BLaER1 treated with 17β-estradiol and CSF1 and Interleukin-3, amounts not matched to agents 10 nM and 100 nM (cell line): ENCODE measurements at regions not wholly inside any gene's neighbourhood (a gene's known extent, or its start where the extent isn't known, plus 50 kb on each side); places are given as distances from the start of the nearest gene placed in this dataset.

Experiments used
- H3K27ac ChIP-seq, 11 experiments: shearing (Covaris generic); formaldehyde crosslinking; 2 replicates each; pipeline ENCODE4 v1.8.1; 2022
- H3K27me3 ChIP-seq, 11 experiments: shearing (Covaris generic); formaldehyde crosslinking; 2 replicates each; pipeline ENCODE4 v1.8.1; 2022
- H3K36me3 ChIP-seq, 11 experiments: shearing (Covaris generic); formaldehyde crosslinking; 2 replicates each; pipeline ENCODE4 v1.8.1; 2022
- H3K4me1 ChIP-seq, 10 experiments: shearing (Covaris generic); formaldehyde crosslinking; 2 replicates each; pipeline ENCODE4 v1.8.1; 2022
- H3K4me2 ChIP-seq, 11 experiments: shearing (Covaris generic); formaldehyde crosslinking; 2 replicates each; pipeline ENCODE4 v1.8.1; 2022
- H3K4me3 ChIP-seq, 10 experiments: shearing (Covaris generic); formaldehyde crosslinking; 2 replicates each; pipeline ENCODE4 v1.8.1; 2022
- H3K9ac ChIP-seq, 11 experiments: shearing (Covaris generic); formaldehyde crosslinking; 2 replicates each; pipeline ENCODE4 v1.8.1; 2022
- H3K9me3 ChIP-seq, 11 experiments: shearing (Covaris generic); formaldehyde crosslinking; replicated peaks in 1 of 11; 2 replicates each; pipeline ENCODE4 v1.8.1; 2022
- H4K20me1 ChIP-seq, 11 experiments: shearing (Covaris generic); formaldehyde crosslinking; 2 replicates each; pipeline ENCODE4 v1.8.1; 2022
- Cebpa-rat ChIP-seq, 11 experiments: shearing (Covaris generic); IDR thresholded peaks; 2 replicates each; pipeline ENCODE4 v1.8.1; 2022

DNA sequence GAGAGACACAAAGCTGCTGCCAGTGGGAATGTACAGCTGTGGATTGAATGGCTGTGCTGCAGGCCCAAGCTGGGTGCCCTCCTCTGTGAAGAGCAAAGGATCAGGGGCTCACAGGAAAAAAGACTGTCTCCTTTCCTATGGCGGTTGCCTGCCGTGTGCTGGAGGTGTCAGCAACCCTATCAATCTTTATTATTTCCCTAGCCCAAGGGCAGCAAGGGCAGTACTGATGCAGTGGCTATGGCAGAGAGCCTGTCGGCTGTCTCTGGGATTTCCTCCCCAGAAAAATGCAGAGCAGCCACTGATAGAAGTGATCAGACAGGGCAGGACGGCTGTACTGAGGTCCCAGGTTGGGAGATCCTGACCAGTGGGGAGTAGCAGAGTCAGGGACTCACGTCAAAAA, 117.3 kb upstream of the CDH12 start:
- H3K9ac ChIP-seq = no peak overlapping the region
- peaks cover 17 to 33% (median 27%) of the 10 kb centered on the region in 10 experiments for H3K4me1 ChIP-seq
- no peaks in the 10 kb centered on the region for H4K20me1 ChIP-seq
- peak overlapping the region in 4 of 11 experiments; percentile 16 to 46 (median 23); a peak in 3 of 22 replicates for H3K4me2 ChIP-seq
- no peaks in the 10 kb centered on the region for H3K27me3 ChIP-seq
- no peak for TF ChIP-seq Cebpa-rat (IDR thresholded peaks at IDR 0.05)
- H3K9me3 ChIP-seq = peaks cover 30 to 44% (median 36%) of the 10 kb centered on the region in 11 experiments
- peak overlapping the region in 5 of 11 experiments; percentile 4 to 37 (median 10); a peak in 6 of 22 replicates for H3K27ac ChIP-seq
- 0 out of 22 replicates have a peak, but pooled peaks cover 0 to 4% (median 0%) of the 10 kb centered on the region in 11 experiments for H3K36me3 ChIP-seq
- H3K4me3 ChIP-seq = no peak overlapping the region

DNA sequence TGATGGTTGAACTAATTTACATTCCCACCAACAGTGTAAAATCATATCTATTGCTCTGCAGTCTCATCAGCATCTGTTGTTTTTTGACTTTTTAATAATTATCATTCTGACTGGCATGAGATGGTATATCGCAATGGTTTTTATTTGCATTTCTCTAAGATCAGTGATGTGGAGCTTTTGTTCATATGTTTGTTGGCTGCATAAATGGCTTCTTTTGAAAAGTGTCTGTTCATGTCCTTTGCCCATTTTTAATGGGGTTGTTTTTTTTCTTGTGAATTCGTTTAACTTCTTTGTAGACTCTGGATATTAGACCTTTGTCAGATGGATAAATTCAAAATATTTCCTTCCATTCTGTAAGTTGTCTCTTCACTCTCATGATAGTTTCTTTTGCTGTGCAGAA, 115.2 kb upstream of the CDH12 start:
- H3K9me3 ChIP-seq = peaks cover 42 to 58% (median 53%) of the 10 kb centered on the region in 11 experiments
- no peaks in the 10 kb centered on the region for H4K20me1 ChIP-seq
- H3K4me2 ChIP-seq = no peak overlapping the region
- no peaks in the 10 kb centered on the region for H3K27me3 ChIP-seq
- H3K4me1 ChIP-seq = peaks cover 27 to 44% (median 33%) of the 10 kb centered on the region in 10 experiments
- H3K27ac ChIP-seq = no peak overlapping the region
- H3K9ac ChIP-seq = no peak overlapping the region
- H3K4me3 ChIP-seq = no peak overlapping the region
- H3K36me3 ChIP-seq = 0 out of 22 replicates have a peak, but pooled peaks cover 0 to 4% (median 0%) of the 10 kb centered on the region in 11 experiments
- no peak for TF ChIP-seq Cebpa-rat (IDR thresholded peaks at IDR 0.05)

DNA sequence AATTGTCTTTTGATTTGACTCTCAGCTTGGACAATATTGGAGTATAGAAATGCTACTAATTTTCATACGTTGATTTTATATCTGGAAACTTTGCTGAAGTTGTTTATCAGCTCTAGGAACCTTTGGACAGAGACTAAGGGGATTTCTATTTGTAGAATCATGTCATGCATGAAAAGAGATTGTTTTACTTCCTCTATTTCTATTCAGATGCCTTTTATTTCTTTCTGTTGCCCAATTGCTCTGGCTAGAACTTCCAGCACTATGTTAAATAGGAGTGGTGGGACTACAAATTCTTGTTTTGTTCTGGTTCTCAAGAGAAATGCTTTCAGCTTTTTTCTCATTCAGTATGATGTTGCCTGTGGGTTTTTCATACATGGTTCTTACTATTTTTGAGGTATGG, 112.8 kb upstream of the CDH12 start:
- H3K4me2 ChIP-seq = peak overlapping the region; percentile 17 to 72 (median 43); a peak in 21 of 22 replicates
- H4K20me1 ChIP-seq = no peaks in the 10 kb centered on the region
- peak overlapping the region in 7 of 11 experiments; percentile 18 to 65 (median 47); a peak in 13 of 22 replicates for H3K9ac ChIP-seq
- no peak overlapping the region; a peak in 1 of 20 replicates for H3K4me3 ChIP-seq
- H3K36me3 ChIP-seq = 0 out of 22 replicates have a peak, but pooled peaks cover 0 to 4% (median 0%) of the 10 kb centered on the region in 11 experiments
- peaks cover 27 to 44% (median 33%) of the 10 kb centered on the region in 10 experiments for H3K4me1 ChIP-seq
- TF ChIP-seq Cebpa-rat (IDR thresholded peaks at IDR 0.05) = peak in 4 of 11 experiments; percentile 51 to 91 (median 78); a peak in 7 of 22 replicates
- H3K27me3 ChIP-seq = no peaks in the 10 kb centered on the region
- peaks cover 42 to 58% (median 50%) of the 10 kb centered on the region in 11 experiments for H3K9me3 ChIP-seq
- H3K27ac ChIP-seq = peak overlapping the region in 10 of 11 experiments; percentile 25 to 89 (median 80); a peak in 19 of 22 replicates

DNA sequence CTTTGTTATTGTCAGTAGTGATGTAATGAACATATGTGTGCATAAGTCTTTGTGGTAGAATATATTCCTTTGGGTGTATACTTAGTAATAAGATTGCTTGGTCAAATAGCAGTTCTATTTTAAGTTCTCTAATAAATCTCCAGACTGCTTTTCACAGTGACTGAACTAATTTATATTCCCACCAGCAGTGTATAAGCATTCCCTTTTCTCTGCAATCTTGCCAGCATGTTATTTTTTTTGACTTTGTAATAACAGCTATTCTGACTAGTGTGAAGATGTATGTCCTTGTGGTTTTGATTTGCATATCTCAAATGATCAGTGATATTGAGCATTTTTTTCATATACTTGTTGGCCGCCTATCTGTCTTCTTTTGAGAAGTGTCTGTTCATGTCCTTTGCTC, 111.5 kb upstream of the CDH12 start:
- Histone ChIP-seq H3K4me3 (no peak overlapping the region), H3K9ac (no peak overlapping the region), H3K4me1 (peaks cover 21 to 33% (median 27%) of the 10 kb centered on the region in 10 experiments; a peak in 19 of 20 replicates), H3K36me3 (0 out of 22 replicates have a peak, but pooled peaks cover 0 to 4% (median 0%) of the 10 kb centered on the region in 11 experiments), H4K20me1 (no peaks in the 10 kb centered on the region), H3K9me3 (peaks cover 36 to 52% (median 46%) of the 10 kb centered on the region in 11 experiments), H3K27me3 (no peaks in the 10 kb centered on the region), H3K27ac (peak overlapping the region in 7 of 11 experiments; percentile 75 to 89 (median 82); a peak in 12 of 22 replicates), H3K4me2 (peak overlapping the region in 6 of 11 experiments; percentile 17 to 72 (median 52); a peak in 6 of 22 replicates)
- no peak for TF ChIP-seq Cebpa-rat (IDR thresholded peaks at IDR 0.05)

DNA sequence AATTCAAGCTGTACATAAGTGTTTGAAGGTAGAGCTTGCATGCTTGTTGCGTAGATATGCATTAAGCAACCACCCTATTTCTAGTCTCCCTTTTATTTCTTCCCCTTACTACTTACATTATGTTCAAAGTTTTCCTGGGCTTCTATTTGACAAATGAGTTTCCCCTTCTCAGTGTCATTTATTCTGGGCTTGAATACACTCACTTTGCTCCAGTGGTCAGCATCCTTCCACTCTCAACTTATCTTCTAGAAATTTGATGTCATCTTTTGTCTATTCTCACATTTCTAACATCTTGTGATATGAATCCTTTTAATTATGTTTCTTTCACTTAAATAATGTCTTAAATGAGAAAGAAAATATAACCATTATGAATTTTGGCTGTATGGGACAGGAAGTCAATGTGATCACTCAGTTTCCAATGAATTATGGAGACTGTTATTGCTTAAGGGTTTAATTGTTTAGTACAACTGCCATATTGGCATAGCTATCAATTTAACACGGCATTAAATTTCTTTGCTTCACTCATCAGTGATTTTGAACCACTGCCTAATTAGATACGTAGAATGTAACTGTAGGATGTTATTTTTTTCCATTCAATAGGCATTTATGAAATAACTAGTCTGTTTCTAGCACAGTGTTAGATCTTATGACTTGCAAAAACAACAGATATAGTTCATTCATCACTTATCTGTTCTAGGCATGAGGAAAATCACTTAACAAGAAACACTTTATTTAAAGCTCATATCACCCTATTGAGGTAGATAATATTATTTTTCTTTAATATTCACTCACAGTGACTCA, 105.5 kb upstream of the CDH12 start:
- Histone ChIP-seq H3K36me3 (no peaks in the 10 kb centered on the region), H3K4me1 (no peaks in the 10 kb centered on the region), H3K27ac (no peak overlapping the region), H3K27me3 (no peaks in the 10 kb centered on the region), H3K9me3 (peaks cover 0 to 1% (median 0%) of the 10 kb centered on the region in 11 experiments; a peak in 4 of 22 replicates), H4K20me1 (no peaks in the 10 kb centered on the region), H3K9ac (no peak overlapping the region), H3K4me2 (no peak overlapping the region), H3K4me3 (no peak overlapping the region)
- no peak for TF ChIP-seq Cebpa-rat (IDR thresholded peaks at IDR 0.05)

DNA sequence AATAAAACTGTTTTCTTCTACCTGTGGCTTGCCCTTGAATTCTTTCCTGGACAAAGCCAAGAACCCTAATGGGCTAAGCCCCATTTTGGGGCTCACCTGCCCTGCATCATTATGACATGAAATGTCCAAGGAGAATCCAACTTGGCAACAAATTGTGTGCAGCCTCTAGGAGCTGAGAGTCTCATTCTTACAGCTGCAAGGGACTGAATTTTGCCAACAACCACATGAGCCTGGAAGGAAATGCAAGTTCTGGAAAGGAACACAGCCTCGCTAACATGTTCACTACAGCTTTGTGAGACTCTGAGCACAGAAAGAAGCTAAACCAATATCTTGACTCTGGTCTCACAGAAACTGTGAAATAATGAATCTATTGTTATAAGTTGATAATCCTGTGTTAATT, 94.8 kb upstream of the CDH12 start:
- Histone ChIP-seq H4K20me1 (no peaks in the 10 kb centered on the region), H3K36me3 (no peaks in the 10 kb centered on the region), H3K9me3 (0 out of 22 replicates have a peak, but pooled peaks cover 0 to 5% (median 0%) of the 10 kb centered on the region in 11 experiments), H3K4me2 (no peak overlapping the region), H3K4me1 (no peaks in the 10 kb centered on the region), H3K27me3 (no peaks in the 10 kb centered on the region), H3K27ac (no peak overlapping the region), H3K4me3 (no peak overlapping the region), H3K9ac (no peak overlapping the region)
- no peak for TF ChIP-seq Cebpa-rat (IDR thresholded peaks at IDR 0.05)

DNA sequence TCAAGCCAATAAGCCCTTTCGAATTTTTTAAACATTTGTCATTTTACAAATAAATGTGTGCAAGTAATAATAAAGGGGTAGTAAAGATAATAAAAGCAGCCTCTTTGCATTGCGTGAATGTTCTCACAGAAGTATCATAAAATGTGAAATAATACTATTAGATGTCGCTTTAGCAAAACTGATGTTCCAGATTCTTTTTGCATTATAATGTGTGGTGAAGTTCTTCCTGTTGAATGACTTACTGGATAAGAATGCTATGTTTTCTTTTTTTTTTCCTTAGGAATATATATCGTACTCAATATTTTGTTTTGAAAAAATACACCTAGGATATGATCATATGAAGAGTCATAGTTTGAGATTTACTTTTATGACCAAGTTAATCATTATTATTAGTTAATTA, 85.2 kb upstream of the CDH12 start:
- Histone ChIP-seq H3K4me3 (no peak overlapping the region), H3K4me2 (no peak overlapping the region), H3K9ac (no peak overlapping the region), H3K27me3 (no peaks in the 10 kb centered on the region), H4K20me1 (no peaks in the 10 kb centered on the region), H3K27ac (no peak overlapping the region), H3K9me3 (peaks cover 0 to 10% (median 4%) of the 10 kb centered on the region in 11 experiments; a peak in 4 of 22 replicates), H3K36me3 (no peaks in the 10 kb centered on the region), H3K4me1 (peaks cover 4 to 13% (median 10%) of the 10 kb centered on the region in 10 experiments; a peak in 12 of 20 replicates)
- TF ChIP-seq Cebpa-rat (IDR thresholded peaks at IDR 0.05) = no peak

DNA sequence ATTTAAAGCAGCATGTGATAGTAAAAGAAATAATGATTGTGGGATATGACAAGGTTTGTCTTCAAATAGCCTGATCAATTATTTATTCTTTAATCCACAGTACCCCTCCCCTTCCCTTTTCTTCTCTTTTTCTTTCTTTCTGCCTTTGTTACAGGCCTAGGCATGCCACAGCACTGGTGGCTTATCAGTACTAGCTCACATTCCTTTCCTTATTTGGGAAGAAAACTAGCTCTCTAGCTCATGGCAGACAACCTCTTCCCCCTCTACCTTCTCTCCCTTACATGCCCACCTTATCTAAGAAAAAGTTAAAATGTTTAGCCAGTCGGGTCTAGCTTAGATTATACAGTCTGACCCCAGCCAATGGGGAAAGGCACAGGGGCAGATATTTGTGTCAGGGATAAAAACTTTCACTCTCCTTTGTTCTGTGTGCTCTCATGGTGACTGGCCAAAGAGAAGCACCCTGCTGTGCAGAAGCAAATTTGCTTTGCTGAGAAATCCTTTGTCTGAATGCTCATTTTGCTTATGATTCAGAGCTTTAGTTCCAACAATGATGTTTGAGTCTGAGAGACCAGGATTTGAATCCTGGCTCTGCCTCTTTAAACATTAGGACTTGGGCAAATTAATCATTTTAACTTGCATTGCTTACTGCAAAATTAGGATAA, 75.8 kb upstream of the CDH12 start:
- H3K27ac ChIP-seq = no peak overlapping the region
- no peak overlapping the region for H3K4me3 ChIP-seq

DNA sequence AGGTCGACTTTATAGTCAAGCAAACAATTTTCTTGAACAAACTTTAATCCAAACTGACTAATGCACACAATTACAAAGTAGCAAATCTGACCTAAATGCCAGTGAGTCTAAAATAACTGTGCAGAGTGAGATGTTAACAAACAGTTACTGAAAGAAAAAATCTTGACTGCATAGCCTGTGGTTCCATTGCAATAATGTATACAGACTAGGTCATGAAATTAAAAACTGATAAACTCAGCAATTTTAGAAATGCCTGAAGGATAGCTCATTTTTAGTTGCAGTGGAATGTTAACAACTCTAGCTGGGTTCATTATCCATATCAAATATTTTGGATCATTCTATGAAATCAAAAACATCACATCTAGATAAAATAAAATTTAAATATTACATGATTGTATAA, 73.4 kb upstream of the CDH12 start:
- Histone ChIP-seq H3K27ac (no peak overlapping the region), H3K9ac (no peak overlapping the region), H3K36me3 (no peaks in the 10 kb centered on the region)

More for the DNA sequence above, 75.8 kb upstream of the CDH12 start:
- Histone ChIP-seq H3K4me1 (no peaks in the 10 kb centered on the region), H3K4me2 (no peak overlapping the region), H3K36me3 (no peaks in the 10 kb centered on the region), H3K9me3 (peaks cover 0 to 23% (median 3%) of the 10 kb centered on the region in 11 experiments; a peak in 8 of 22 replicates), H3K9ac (no peak overlapping the region), H4K20me1 (no peaks in the 10 kb centered on the region), H3K27me3 (no peaks in the 10 kb centered on the region)
- TF ChIP-seq Cebpa-rat (IDR thresholded peaks at IDR 0.05) = no peak

More for the DNA sequence above, 73.4 kb upstream of the CDH12 start:
- no peak for TF ChIP-seq Cebpa-rat (IDR thresholded peaks at IDR 0.05)
- H3K4me3 ChIP-seq = no peak overlapping the region
- no peaks in the 10 kb centered on the region for H3K4me1 ChIP-seq
- H4K20me1 ChIP-seq = no peaks in the 10 kb centered on the region
- H3K4me2 ChIP-seq = no peak overlapping the region
- no peaks in the 10 kb centered on the region for H3K27me3 ChIP-seq
- peaks cover 0 to 23% (median 3%) of the 10 kb centered on the region in 11 experiments; a peak in 8 of 22 replicates for H3K9me3 ChIP-seq
